Right atrium auricular region (tissue), 2 donors: ENCODE measurements at regions not wholly inside any gene's neighbourhood (a gene's known extent, or its start where the extent isn't known, plus 50 kb on each side); places are given as distances from the start of the nearest gene placed in this dataset.

Experiments
- DNase-seq: peaks from one replicate; pipeline ENCODE4 v3.0.0-alpha.2; 2019; ENCODE audit warnings: low spot score
- H3K27ac ChIP-seq, 2 donors: fragments of 200-600 bp; sonication (generic); 1 replicate in 1 of 2; 2 replicates in 1 of 2; pipeline ENCODE4 v1.5.1; 2016 to 2019
- H3K27me3 ChIP-seq, 2 donors: fragments of 200-600 bp; sonication (generic); one replicate each; pipeline versions ENCODE4 v1.5.1 to v1.6.0; 2017 to 2019
- H3K36me3 ChIP-seq: fragments of 200-600 bp; sonication (generic); one replicate; pipeline ENCODE4 v1.5.1; 2016
- H3K4me1 ChIP-seq, 2 donors: fragments of 200-600 bp; sonication (generic); one replicate each; pipeline versions ENCODE4 v1.5.1 to v1.6.0; 2017 to 2019
- H3K4me3 ChIP-seq, 2 donors: fragments of 200-600 bp; sonication (generic); 1 replicate in 1 of 2; 2 replicates in 1 of 2; pipeline ENCODE4 v1.5.1; 2017 to 2019; ENCODE audit warnings: mild to moderate bottlenecking in 1 of 2, moderate library complexity in 1 of 2
- H3K9me3 ChIP-seq, 2 donors: fragments of 200-600 bp; sonication (generic); one replicate each; pipeline ENCODE4 v1.5.1; 2019
- CTCF ChIP-seq, 2 donors: fragments of 200-600 bp; sonication (generic); IDR thresholded peaks; one replicate each; pipeline ENCODE4 v1.5.1; 2019; ENCODE audit warnings: antibody characterized with exemption in 2 of 2

GRCh38 chr6:163775313-163775712 is 360.8 kb downstream of the QKI start:
- Histone ChIP-seq H3K27me3 (no peaks in the 10 kb centered on the region), H3K4me1 (peaks cover 0 to 2% of the 10 kb centered on the region in 2 donors), H3K9me3 (no peaks in the 10 kb centered on the region), H3K4me3 (no peak overlapping the region), H3K27ac (no peak overlapping the region), H3K36me3 (no peaks in the 10 kb centered on the region)
- no peak for DNase-seq
- TF ChIP-seq CTCF (IDR thresholded peaks at IDR 0.05), result no peak

GRCh38 chr6:163774485-163774884 is 360.0 kb downstream of the QKI start:
- Histone ChIP-seq H3K27me3 (no peaks in the 10 kb centered on the region), H3K27ac (no peak overlapping the region), H3K9me3 (no peaks in the 10 kb centered on the region), H3K4me3 (no peak overlapping the region), H3K4me1 (no peaks in the 10 kb centered on the region), H3K36me3 (no peaks in the 10 kb centered on the region)
- no peak for TF ChIP-seq CTCF (IDR thresholded peaks at IDR 0.05)
- DNase-seq, result no peak

- H3K9me3 ChIP-seq, result no peaks in the 10 kb centered on the region
- H3K27ac ChIP-seq, result no peak overlapping the region
- TF ChIP-seq CTCF (IDR thresholded peaks at IDR 0.05), result no peak
- no peaks in the 10 kb centered on the region for H3K36me3 ChIP-seq
- no peaks in the 10 kb centered on the region for H3K4me1 ChIP-seq
- H3K27me3 ChIP-seq, result no peaks in the 10 kb centered on the region
- no peak overlapping the region for H3K4me3 ChIP-seq
- DNase-seq, result no peak
Observed at GRCh38 chr6:163773646-163774045, 359.1 kb downstream of the QKI start.

GRCh38 chr6:163772701-163773100 is 358.2 kb downstream of the QKI start:
- Histone ChIP-seq H3K4me3 (no peak overlapping the region), H3K4me1 (no peaks in the 10 kb centered on the region), H3K36me3 (no peaks in the 10 kb centered on the region), H3K27me3 (no peaks in the 10 kb centered on the region), H3K9me3 (no peaks in the 10 kb centered on the region), H3K27ac (no peak overlapping the region)
- TF ChIP-seq CTCF (IDR thresholded peaks at IDR 0.05), result no peak
- DNase-seq, result no peak

DNA sequence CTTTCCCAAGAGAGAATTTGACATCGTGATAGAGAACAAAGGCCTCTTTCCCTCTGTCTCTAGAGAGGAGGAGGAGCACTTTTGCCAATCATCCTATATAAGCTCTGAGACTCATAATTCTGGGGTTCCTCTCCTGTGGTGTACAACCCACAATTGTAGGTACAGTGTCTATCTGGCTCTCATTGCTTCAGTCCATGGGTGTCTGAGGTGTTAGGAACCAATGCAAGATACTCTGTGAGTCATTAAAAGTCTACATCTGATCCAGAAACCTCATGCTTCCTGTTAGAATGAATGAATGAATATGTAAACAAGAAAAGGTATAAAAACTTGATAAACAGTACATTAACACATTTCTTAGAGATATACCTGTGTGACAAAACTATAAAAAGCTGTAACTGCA is 356.7 kb downstream of the QKI start:
- Histone ChIP-seq H3K4me1 (no peaks in the 10 kb centered on the region), H3K36me3 (no peaks in the 10 kb centered on the region), H3K27me3 (no peaks in the 10 kb centered on the region), H3K4me3 (no peak overlapping the region), H3K27ac (no peak overlapping the region), H3K9me3 (no peaks in the 10 kb centered on the region)
- TF ChIP-seq CTCF (IDR thresholded peaks at IDR 0.05), result no peak
- no peak for DNase-seq

DNA sequence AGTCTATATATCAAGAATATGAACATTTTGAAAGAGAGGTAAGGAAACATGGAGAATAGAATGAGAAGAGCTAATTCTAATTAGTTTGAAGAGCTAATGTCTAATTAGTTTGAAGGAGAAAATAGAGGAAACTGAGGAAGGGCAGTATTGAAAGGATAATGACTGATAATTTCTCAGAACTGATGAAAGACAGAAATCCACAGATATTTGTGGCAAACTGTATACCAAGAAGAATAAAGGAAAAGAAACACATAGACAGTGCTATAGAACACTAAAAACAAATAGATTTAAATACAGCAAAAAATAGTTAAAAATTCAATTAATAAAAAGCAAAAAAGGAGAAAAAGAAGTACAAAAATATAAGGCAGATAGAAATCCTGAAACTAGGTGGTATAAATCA is 354.4 kb downstream of the QKI start:
- Histone ChIP-seq H3K4me1 (peaks cover 0 to 14% of the 10 kb centered on the region in 2 donors), H3K27me3 (no peaks in the 10 kb centered on the region), H3K27ac (no peak overlapping the region), H3K9me3 (no peaks in the 10 kb centered on the region), H3K4me3 (no peak overlapping the region), H3K36me3 (no peaks in the 10 kb centered on the region)
- no peak for DNase-seq
- no peak for TF ChIP-seq CTCF (IDR thresholded peaks at IDR 0.05)
